HG03196 (cell line): ENCODE measurements at regions not wholly inside any gene's neighbourhood (a gene's known extent, or its start where the extent isn't known, plus 50 kb on each side); places are given as distances from the start of the nearest gene placed in this dataset.

Source experiments
- ATAC-seq: cut with Tn5 transposase; IDR thresholded peaks from one replicate; pipeline ENCODE4 v1.9.1; 2021; ENCODE audit not compliant: unreplicated experiment

DNA sequence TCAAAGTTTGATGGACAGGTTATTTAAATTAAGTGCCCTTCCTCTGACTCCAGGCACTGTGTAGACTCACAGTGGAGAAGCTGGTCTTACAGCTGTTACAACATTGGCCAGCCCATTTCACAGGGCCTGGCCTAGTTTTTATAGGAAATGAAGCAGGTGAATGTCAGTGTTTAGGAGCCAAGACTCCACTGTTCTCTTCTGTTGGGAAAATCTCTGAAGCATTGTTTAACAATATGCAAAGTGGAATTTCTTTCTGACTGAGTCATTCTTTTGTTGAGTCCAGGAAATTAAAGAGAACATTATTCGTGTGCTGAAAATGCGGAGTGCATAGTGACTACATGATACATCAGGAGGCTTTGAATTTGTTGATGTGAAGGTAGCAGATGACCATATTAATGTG is 64.7 kb downstream of the ARRDC4 start:
- no peak for ATAC-seq

DNA sequence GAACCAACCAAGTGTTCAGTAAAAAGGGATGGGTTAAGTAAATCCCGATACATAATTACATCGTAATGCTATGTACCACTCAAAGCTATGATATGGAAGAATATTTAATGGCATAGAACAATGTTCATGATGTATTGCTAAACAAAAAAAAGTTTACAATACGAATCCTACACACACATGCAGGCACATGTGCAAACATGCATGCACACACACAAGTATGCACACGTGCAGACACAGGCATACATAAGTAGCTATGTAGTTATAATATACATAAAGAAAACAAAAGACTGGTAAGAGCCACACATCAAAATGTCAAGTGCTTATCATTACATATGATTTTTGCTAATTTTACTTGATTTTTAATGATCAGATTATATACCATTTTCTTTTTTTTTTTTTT is 74.2 kb downstream of the ARRDC4 start:
- no peak for ATAC-seq

DNA sequence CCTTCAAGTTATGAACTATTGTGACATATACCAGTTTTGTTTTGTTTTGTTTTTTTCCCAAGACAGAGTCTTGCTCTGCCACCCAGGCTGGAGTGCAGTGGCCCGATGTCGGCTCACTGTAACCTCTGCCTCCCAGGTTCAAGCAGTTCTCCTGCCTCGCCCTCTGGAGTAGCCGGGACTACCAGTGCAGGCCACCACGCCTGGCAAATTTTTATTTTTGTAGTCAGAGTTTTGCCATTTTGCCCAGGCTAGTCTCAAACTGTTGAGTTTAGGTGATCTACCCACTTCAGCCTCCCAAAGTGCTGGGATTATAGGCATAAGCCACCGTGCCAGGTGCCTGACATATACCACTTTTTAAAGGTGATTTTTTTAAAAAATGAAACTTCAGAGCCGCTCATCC is 74.6 kb downstream of the ARRDC4 start:
- no peak for ATAC-seq

DNA sequence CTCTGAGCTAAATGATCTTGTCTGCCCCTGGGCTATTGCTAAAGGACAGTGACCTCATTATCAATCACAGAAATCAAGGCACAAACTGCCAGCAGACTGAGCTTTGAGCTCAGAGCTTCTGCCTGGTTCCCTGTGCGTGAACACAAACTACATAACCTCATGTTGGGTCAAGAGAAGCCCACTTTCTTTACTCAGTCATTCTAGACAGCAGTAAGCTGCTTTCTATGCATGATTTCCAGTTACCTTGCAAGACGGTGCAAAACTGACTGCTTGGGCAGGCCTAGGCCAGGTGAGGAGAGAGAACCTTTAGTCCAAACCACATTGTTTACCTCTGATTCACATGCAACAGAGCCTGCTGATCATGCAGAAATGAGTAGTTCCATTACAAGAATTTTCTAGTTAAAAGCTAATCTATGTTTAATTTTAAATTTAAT is 75.1 kb downstream of the ARRDC4 start:
- ATAC-seq: no peak

DNA sequence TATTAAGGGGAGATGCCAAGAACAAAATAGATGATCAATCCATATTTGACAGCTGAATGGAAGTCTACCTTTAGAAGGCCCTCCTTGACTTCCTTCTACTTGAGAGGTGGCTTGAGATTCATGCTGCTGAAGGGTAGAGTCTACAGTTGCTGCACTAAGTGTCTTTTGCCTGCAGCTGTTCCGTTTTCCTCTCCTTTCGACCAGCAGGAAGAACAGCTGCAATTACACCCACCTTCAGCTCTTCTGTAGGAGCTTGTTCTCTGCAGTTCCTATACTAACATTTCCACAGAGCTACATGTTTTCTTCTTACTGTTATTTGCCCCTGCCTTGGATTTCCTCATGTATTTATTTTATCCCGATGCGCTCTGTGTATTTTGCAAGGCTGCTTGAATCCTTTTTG is 79.1 kb downstream of the ARRDC4 start:
- ATAC-seq: no peak

DNA sequence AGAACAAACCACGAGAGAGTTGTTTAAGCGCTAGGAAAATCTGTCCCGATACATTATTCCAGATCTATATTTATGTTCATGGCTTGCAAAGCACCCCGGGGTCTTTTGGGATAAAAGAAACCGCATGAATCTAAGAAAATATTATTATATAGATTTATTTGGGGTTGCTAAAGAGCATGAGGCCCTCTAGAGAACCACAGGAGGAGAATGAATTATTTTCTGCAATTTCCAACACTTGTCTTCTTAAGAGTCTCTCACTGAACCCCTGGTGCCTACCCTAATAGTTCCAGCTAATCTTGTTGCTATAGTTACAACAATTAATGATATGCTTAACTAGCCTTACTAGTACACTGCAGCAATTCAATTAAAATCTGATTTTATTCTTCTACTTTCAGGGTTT is 79.6 kb downstream of the ARRDC4 start:
- ATAC-seq: no peak

DNA sequence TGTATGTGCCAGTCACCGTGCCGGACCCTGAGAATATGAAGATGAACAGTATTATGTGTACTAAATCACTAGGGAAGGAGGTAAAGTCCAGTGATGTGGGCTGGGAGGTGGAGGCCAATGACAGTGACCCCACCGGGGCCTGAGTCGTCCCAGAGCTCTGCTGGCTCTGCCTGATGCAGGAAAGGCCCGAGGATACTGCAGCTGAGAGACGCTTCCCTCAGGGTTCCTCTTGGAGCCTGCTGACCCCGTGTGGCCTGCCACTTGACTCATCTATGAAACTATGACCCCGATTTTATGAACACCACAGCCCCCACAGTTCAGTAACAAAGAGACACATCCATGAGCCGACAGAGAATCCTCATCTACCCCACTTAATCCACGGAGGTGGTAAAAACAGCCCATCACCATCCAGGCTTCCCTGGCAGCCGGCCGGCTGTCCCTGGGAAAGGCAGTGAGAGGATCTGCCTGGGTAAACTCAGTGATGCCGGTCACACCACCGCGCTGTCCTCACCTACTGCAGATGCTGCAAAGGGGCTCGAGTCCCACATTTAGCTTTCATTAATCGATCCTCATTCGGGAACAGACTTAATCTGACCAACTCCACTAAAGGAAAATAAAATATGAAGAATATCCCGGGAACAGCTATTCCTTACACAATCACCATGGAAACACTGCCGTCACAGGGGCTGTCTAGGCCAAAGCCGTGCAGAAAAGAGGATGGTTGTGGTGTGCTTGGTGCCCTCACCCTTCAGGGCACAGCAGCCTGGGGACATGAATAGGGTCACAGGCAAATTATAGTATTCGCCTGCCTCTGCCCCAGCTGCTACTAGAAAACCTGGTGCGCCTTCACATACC is 82.9 kb downstream of the ARRDC4 start:
- ATAC-seq: no peak

DNA sequence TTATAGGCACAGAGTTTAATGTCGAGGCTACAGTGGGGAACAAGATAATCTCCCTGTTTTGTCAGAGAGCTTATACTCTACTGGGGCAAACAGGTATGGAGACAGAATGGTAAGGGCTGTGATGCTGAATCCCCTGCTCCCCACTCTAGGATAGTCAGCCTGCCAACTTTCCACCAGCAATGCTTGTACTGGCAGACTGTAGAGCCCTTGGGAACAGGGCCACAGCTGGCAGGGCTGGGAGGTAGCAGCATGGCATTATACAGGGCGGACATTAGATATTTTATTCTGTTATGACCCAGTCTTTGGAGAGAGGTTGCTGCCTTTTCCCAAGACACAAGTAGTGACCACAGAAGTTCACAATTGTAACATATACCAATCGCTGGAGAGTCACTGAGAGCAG is 91.2 kb downstream of the ARRDC4 start:
- ATAC-seq: no peak

DNA sequence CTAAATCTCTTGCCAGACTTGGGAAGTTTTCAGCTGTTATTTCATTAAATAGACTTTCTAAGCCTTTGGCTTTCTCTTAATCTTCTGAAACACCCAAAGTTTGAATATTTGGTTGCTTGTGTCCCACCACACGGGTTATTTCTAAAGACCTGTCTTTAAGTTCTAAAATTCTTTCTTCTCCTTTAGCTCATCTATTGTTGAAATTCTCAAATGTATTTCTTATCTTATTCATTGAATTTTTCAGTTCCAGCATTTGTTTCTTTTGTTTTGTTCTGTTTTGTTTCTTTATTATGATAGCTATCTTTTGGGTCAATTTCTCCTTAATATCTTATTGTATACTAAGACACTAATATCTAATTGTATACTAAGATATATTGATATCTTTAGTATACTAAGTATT is 97.0 kb downstream of the ARRDC4 start:
- ATAC-seq: no peak

DNA sequence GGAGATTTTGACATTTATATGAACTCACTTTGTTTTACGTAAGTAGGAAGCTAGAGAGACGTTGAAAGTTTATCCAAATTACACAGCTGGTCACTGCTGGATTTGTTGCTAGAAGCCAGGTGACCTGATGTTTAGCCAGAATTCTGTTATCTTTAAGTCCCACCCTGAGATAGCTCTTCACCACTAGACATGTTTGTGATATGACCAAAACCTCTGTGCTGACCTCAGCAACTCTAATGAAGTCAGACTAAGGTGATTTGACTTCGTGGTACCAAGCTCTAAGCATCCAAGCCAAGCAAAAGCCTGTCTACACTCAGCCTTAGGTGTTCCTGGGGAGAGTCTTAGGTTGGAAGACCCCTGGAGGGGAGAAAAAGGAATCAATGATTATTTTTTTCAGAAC is 102.4 kb downstream of the ARRDC4 start:
- no peak for ATAC-seq

DNA sequence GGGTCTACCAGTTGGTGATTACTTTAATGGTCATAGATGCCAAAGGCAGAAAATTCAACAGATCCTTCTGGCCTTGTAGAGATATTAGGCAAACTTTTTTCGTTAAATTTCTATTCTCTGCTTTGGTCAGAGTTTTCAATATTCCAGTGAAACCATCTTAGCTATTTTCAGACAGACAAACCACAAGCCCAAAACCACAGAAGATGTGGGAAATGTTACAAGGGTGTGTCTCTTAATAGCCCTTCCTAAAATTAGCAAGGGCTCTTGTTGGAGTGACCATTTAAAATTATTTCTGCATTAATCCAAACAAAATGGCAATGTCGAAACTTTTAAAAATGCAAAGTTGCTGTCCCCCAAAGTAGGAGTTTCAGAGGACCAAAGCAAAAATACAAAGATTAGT is 102.8 kb downstream of the ARRDC4 start:
- ATAC-seq: no peak

DNA sequence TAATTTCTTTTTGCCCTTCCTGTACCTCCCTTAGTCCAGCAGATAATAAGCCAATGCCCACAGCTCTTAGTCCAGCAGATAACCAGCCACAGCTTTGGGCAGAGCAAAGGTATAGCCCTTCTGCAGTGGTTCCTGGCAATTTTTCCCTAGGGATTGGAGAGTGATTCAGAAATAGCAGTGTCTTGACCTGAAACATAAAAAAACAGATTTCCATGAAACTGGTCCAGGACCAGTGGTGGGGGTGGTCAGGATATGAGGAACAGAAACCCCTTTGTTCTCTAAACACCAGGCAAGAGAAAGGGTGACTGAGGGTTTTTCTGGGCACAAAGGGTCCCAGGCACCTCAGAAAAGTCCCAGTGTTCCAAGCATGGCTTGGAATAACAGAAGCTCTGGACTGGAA is 103.4 kb downstream of the ARRDC4 start:
- no peak for ATAC-seq

DNA sequence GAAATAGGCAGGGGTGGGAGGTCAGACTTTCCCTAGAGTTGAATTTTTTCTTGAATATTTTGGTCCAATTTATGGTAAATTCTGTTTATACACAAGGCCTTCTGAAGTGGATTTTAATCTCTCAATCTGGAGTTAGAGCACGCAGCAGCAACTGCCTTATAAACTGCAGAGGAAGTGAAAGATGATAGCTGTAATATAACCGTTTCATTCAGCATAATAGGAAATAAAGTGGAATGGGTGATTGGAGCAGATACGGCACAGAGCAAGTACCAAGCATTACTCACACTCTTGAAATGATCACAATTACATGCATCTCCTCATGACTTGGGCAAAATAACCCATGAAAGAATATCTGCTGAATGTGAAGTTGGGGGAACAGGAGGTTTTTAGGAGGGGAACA is 106.8 kb downstream of the ARRDC4 start:
- ATAC-seq: no peak

DNA sequence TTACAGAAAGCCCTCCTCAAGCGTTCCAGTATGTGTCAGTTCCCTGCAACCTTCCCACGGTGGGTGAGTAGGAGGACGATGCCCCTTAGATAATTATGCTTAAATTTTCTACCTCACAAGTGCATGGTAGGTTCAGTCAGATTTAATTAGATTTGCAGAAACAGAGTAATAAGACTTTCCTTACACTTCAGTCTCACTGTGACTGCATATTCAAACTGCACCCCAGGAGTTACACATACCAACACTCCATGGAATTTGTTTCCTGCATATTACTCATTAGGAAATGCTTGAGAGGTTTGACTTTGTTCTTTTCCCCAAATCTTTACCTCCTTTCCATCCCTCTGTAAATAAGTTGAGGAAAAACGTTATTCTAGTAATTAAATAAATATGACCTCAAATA is 108.8 kb downstream of the ARRDC4 start:
- ATAC-seq: no peak

DNA sequence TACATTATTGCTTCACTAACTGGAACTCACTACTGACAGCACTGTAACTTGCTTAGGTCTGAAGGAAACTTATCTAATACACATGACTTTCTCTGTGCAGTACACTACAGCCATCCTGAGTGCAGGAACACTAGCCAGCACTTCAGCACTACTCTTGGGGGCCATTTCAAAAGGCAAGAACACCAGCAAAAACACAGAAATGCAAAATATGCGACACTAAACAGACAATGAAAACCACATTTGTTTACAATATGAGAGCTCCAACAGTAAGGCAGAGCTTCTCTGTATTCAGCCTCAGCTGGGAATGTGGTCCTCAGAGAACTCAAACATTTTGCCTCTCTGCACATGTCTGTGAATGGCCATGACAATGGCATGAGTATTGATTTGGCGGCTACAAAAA is 109.6 kb downstream of the ARRDC4 start:
- ATAC-seq: no peak

DNA sequence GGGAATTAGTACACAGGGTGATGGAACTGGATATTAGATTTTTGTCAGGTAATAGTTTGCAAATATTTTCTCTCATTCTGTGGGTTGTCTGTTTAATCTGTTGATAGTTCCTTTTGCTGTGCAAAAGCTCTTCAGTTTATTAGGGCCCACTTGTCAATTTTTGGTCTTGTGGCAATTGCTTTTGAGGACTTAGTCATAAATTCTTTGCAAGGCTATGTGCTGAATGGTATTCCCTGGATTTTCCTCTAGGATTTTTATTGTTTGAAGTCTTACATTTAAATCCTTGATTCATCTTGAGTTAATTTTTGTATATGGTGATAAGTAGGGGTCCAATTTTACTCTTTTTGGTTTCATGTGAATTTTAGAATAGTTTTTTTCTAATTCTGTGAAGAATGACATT is 111.3 kb downstream of the ARRDC4 start:
- ATAC-seq: no peak

DNA sequence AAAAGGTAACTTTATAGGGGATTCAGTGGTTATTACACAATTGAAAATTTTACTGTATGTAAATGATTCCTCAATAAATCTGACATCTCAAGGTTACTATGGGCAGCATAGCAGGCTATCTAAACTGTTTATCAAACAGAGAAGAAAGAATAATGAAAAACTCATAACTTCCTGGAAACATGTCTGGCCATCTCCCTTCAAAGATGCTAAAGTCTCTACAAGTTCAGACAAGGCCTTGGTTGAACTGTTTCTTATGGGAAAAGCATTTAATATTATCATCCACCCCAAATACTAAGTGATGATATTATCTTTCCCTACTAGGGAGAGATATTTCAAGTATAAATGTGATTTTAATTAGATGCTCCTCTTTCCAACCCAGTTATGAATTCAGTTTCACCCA is 114.9 kb downstream of the ARRDC4 start:
- no peak for ATAC-seq

DNA sequence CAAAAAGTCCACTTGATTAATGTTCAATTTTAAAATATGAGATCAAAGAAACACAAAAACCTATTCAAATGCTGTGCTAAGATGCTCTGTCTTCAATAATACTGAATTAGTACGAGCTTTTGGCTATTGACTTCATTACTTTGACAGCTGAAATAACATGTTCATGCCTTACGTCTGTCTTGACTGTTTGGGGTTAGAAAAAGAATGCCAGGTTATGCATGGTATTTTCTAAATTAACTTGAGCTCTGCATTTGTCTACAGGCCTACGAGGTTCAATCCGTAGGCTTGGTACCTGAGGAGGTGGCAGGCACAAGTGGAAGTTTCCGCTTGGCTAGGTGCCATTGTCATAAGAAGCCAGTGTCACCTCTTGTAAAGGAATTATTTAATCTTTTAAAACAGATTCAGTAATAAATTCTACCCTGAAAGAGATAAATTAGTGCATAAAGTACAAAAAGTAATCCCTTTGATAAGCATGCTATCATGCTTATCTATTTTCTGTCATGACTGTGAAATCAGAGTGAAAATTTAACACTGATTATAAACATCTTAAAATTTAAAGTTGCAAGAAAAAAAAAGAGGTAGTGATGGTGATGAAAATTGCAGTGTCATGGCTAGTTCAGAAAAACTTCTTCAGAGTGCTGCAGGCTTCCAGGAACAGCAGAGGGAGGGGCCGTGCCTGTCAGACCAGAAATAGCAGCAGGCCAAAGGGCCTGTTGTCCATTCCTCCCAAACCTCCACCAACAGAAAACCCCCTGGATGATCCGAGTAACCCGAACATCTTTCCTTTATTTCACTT is 115.7 kb downstream of the ARRDC4 start:
- no peak for ATAC-seq

DNA sequence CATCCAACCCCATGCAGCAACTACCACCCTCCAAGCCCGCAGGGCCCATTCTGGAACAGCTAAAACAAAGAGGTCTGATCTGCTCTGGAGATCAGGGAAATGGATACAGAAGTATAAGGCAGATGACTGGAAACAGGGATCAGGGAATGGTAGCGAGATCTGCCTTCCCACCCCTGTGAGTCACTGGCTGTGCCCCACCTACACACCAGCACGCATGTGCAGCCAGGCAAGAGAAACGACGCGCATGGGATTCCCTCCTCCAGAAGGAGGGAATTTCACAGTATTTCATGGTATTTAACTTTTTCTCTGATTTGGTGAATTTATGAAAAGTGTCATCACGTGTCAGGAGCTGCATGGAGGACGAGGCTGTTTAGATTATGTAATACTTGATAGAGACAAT is 116.7 kb downstream of the ARRDC4 start:
- ATAC-seq: no peak

DNA sequence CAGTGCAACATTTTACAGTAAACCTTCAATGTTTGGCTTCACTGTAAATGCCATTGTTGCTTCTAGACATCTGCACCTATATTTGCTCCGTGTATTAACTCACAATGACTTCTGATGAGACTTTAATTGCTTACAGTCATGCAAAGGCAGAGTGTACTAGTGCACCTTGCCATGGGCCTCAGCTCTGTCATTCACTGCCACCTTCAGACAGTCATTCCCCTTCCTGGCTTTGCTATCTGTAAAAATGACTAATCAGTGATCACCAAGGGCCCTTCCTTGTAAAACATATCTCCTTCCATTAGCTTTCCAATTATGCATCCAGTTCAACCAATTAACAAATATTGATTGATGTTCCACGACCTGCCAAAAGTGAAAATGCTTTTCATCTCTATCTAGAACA is 120.3 kb downstream of the ARRDC4 start:
- ATAC-seq: no peak

DNA sequence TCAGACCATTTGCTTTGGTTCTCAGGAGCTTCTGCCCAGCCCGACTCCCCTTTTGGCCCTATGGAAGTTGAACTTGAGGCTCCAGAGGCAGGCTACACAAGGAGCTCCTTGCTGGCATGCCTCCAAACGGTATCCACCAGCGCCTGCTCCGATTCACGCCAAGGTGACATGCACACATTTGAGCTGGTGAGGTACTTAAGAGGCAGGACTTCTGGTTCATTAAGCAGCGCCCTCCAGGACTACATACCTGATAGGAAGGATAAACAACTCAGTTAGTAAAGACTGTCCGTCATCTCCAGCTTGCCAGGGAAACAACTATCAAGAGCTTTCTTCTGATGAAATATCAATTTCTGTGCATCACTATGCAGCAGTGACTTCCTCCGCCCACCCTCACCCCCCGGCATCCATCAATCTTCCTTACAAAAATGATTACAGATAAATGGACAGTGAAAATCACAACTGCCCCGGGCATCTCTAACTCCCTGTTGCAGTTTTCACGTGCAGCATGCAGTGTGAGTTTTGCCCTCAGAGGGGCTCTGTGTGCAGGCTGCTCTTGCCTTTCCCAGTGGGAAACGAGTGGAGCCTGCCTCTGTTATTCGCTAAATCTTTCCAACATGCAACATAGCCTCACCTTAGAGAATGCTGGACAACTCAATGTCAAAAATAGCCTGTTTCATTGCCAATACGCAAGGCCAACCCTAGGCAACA is 122.9 kb downstream of the ARRDC4 start:
- ATAC-seq: no peak
